GM23338 (cell line): ENCODE measurements at regions not wholly inside any gene's neighbourhood (a gene's known extent, or its start where the extent isn't known, plus 50 kb on each side); places are given as distances from the start of the nearest gene placed in this dataset.

ENCODE experiments used
- ATAC-seq: fragments of 200-7000 bp; cut with Tn5 transposase; 3 replicates; pipeline ENCODE4 v1.9.1; 2020
- DNase-seq: peaks from one replicate; pipeline ENCODE4 v3.0.0-alpha.2; 2015; ENCODE audit warnings: low spot score
- H2AFZ ChIP-seq: fragments of 200-600 bp; sonication (generic); 2 replicates; pipeline ENCODE4 v1.8.0; 2016; ENCODE audit warnings: antibody characterized with exemption, mild to moderate bottlenecking, moderate library complexity
- H3F3A ChIP-seq: fragments of 200-600 bp; sonication (generic); replicated peaks from 2 replicates; pipeline ENCODE4 v1.8.0; 2017; ENCODE audit warnings: antibody characterized with exemption, mixed run types, low read depth
- H3K27ac ChIP-seq: fragments of 200-600 bp; sonication (generic); 2 replicates; pipeline ENCODE4 v1.6.1; 2016; ENCODE audit warnings: low read depth
- H3K27me3 ChIP-seq: fragments of 200-600 bp; sonication (generic); 2 replicates; pipeline ENCODE4 v1.8.0; 2016; ENCODE audit warnings: mild to moderate bottlenecking, mixed run types, moderate library complexity; ENCODE audit not compliant: insufficient read depth
- H3K36me3 ChIP-seq: fragments of 200-600 bp; sonication (generic); 2 replicates; pipeline ENCODE4 v1.8.0; 2016; ENCODE audit warnings: mild to moderate bottlenecking; ENCODE audit not compliant: insufficient read depth
- H3K4me1 ChIP-seq: fragments of 200-600 bp; sonication (generic); 2 replicates; pipeline ENCODE4 v1.8.0; 2016; ENCODE audit warnings: mild to moderate bottlenecking, moderate library complexity; ENCODE audit not compliant: insufficient read depth
- H3K4me2 ChIP-seq: fragments of 200-600 bp; sonication (generic); 2 replicates; pipeline ENCODE4 v1.7.1; 2017; ENCODE audit warnings: mixed run types
- H3K4me3 ChIP-seq: fragments of 200-600 bp; sonication (generic); 2 replicates; pipeline ENCODE4 v1.6.1; 2016; ENCODE audit warnings: mixed run types
- H3K79me2 ChIP-seq: fragments of 200-600 bp; sonication (generic); replicated peaks from 2 replicates; pipeline ENCODE4 v1.8.0; 2017; ENCODE audit warnings: mild to moderate bottlenecking; ENCODE audit not compliant: insufficient read depth
- H3K9me2 ChIP-seq: fragments of 200-600 bp; sonication (generic); 2 replicates; pipeline ENCODE4 v1.8.0; 2017; ENCODE audit not compliant: insufficient read depth
- H4K20me1 ChIP-seq: fragments of 200-600 bp; sonication (generic); replicated peaks from 2 replicates; pipeline ENCODE4 v1.8.0; 2017; ENCODE audit warnings: mild to moderate bottlenecking; ENCODE audit not compliant: insufficient read depth
- H3K27ac Mint-ChIP-seq: 2 replicates; pipeline ENCODE4 v1.8.0; 2020; ENCODE audit warnings: inconsistent platforms, mild to moderate bottlenecking, moderate library complexity, mixed read lengths
- H3K27me3 Mint-ChIP-seq: 3 replicates; pipeline ENCODE4 v1.8.0; 2022; ENCODE audit warnings: low read depth, mild to moderate bottlenecking, moderate library complexity, mixed read lengths, inconsistent platforms; ENCODE audit not compliant: insufficient read depth, poor library complexity
- H3K36me3 Mint-ChIP-seq: 3 replicates; pipeline ENCODE4 v1.8.0; 2021; ENCODE audit warnings: low read depth, mild to moderate bottlenecking, inconsistent platforms, moderate library complexity, mixed read lengths
- H3K4me1 Mint-ChIP-seq: 3 replicates; pipeline ENCODE4 v1.8.0; 2020; ENCODE audit warnings: mild to moderate bottlenecking, inconsistent platforms, mixed read lengths
- H3K4me3 Mint-ChIP-seq: 3 replicates; pipeline ENCODE4 v1.8.0; 2021; ENCODE audit warnings: moderate library complexity, mild to moderate bottlenecking, inconsistent platforms, mixed read lengths
- H3K9me3 Mint-ChIP-seq: 3 replicates; pipeline ENCODE4 v1.8.0; 2020; ENCODE audit warnings: moderate library complexity, mild to moderate bottlenecking, inconsistent platforms, mixed read lengths
- CREB1 ChIP-seq: fragments of 250-450 bp; sonication (Bioruptor Pico); IDR thresholded peaks from 2 replicates; pipeline ENCODE4 v1.5.0; 2020; ENCODE audit warnings: low read depth, mild to moderate bottlenecking, moderate library complexity
- EZH2phosphoT487 ChIP-seq: fragments of 200-600 bp; sonication (generic); IDR thresholded peaks from one replicate; pipeline ENCODE4 v1.8.1; 2018; ENCODE audit warnings: antibody characterized with exemption; ENCODE audit not compliant: unreplicated experiment
- NANOG ChIP-seq: IDR thresholded peaks from 2 replicates; pipeline ENCODE4 v1.6.1; 2016; ENCODE audit warnings: antibody characterized with exemption, borderline replicate concordance
- STAT1 ChIP-seq: IDR thresholded peaks from one replicate; pipeline ENCODE4 v1.6.1; 2016; ENCODE audit warnings: antibody characterized with exemption; ENCODE audit not compliant: unreplicated experiment
- ZNF114 ChIP-seq: fragments of 250-450 bp; sonication (Bioruptor Pico); IDR thresholded peaks from 2 replicates; pipeline ENCODE4 v1.5.0; 2020; ENCODE audit warnings: mild to moderate bottlenecking, moderate library complexity
- TF ChIP-seq, protein P1 (sequence below): fragments of 250-450 bp; sonication (Bioruptor Pico); IDR thresholded peaks from 2 replicates; pipeline ENCODE4 v1.5.0; 2020; ENCODE audit warnings: mild to moderate bottlenecking, moderate library complexity

DNA sequence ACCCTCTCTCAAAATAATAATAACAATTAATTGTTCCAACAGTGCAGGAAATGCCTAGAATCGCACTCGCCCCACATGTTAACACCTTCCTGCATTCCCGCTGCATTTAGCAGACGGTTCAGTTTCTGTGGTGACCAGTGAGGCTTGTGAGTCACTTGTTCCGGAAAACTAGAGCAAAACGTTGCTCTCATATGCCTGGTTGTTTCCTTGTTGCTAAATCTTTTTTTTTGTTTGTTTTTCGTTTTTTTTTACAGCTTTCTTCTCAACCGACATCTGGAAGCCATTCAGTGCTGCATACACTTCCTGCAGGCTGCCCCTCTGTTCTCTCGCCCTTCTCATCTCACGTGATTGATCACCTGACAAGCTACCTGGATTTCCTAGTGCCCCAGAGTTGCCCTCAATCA, 56.9 kb upstream of the TMPRSS2 start:
- Mint-ChIP-seq H3K9me3 (no peaks in the 10 kb centered on the region; the same call in 2 of the 3 replicates), H3K27me3 (peaks cover 8% of the 10 kb centered on the region), H3K4me1 (peaks cover 4% of the 10 kb centered on the region; the same call in 2 of the 3 replicates), H3K36me3 (no peaks in the 10 kb centered on the region; the same call in 2 of the 3 replicates), H3K4me3 (no peak overlapping the region), H3K27ac (no peak overlapping the region)
- no peaks in the 10 kb centered on the region for H3K9me2 ChIP-seq
- H3K36me3 ChIP-seq: no peaks in the 10 kb centered on the region
- H3K79me2 ChIP-seq: no peaks in the 10 kb centered on the region
- no peaks in the 10 kb centered on the region for H4K20me1 ChIP-seq
- ATAC-seq (no peak), DNase-seq (no peak)
- H2AFZ ChIP-seq: no peak overlapping the region
- H3K4me2 ChIP-seq: no peak overlapping the region
- H3K27ac ChIP-seq: no peak overlapping the region
- no peak overlapping the region for H3K4me3 ChIP-seq
- H3K27me3 ChIP-seq: no peaks in the 10 kb centered on the region
- no peak for TF ChIP-seq ZNF114 (CRISPR knock-in tag)
- no peak for TF ChIP-seq STAT1
- TF ChIP-seq EZH2phosphoT487: no peak
- no peak for TF ChIP-seq CREB1 (CRISPR knock-in tag)
- TF ChIP-seq, protein P1, sequence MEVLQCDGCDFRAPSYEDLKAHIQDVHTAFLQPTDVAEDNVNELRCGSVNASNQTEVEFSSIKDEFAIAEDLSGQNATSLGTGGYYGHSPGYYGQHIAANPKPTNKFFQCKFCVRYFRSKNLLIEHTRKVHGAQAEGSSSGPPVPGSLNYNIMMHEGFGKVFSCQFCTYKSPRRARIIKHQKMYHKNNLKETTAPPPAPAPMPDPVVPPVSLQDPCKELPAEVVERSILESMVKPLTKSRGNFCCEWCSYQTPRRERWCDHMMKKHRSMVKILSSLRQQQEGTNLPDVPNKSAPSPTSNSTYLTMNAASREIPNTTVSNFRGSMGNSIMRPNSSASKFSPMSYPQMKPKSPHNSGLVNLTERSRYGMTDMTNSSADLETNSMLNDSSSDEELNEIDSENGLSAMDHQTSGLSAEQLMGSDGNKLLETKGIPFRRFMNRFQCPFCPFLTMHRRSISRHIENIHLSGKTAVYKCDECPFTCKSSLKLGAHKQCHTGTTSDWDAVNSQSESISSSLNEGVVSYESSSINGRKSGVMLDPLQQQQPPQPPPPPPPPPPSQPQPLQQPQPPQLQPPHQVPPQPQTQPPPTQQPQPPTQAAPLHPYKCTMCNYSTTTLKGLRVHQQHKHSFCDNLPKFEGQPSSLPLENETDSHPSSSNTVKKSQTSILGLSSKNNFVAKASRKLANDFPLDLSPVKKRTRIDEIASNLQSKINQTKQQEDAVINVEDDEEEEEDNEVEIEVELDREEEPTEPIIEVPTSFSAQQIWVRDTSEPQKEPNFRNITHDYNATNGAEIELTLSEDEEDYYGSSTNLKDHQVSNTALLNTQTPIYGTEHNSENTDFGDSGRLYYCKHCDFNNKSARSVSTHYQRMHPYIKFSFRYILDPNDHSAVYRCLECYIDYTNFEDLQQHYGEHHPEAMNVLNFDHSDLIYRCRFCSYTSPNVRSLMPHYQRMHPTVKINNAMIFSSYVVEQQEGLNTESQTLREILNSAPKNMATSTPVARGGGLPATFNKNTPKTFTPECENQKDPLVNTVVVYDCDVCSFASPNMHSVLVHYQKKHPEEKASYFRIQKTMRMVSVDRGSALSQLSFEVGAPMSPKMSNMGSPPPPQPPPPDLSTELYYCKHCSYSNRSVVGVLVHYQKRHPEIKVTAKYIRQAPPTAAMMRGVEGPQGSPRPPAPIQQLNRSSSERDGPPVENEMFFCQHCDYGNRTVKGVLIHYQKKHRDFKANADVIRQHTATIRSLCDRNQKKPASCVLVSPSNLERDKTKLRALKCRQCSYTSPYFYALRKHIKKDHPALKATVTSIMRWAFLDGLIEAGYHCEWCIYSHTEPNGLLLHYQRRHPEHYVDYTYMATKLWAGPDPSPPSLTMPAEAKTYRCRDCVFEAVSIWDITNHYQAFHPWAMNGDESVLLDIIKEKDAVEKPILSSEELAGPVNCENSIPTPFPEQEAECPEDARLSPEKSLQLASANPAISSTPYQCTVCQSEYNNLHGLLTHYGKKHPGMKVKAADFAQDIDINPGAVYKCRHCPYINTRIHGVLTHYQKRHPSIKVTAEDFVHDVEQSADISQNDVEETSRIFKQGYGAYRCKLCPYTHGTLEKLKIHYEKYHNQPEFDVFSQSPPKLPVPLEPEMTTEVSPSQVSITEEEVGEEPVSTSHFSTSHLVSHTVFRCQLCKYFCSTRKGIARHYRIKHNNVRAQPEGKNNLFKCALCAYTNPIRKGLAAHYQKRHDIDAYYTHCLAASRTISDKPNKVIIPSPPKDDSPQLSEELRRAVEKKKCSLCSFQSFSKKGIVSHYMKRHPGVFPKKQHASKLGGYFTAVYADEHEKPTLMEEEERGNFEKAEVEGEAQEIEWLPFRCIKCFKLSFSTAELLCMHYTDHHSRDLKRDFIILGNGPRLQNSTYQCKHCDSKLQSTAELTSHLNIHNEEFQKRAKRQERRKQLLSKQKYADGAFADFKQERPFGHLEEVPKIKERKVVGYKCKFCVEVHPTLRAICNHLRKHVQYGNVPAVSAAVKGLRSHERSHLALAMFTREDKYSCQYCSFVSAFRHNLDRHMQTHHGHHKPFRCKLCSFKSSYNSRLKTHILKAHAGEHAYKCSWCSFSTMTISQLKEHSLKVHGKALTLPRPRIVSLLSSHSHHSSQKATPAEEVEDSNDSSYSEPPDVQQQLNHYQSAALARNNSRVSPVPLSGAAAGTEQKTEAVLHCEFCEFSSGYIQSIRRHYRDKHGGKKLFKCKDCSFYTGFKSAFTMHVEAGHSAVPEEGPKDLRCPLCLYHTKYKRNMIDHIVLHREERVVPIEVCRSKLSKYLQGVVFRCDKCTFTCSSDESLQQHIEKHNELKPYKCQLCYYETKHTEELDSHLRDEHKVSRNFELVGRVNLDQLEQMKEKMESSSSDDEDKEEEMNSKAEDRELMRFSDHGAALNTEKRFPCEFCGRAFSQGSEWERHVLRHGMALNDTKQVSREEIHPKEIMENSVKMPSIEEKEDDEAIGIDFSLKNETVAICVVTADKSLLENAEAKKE (CRISPR knock-in tag): no peak
- TF ChIP-seq NANOG: no peak
- no peaks in the 10 kb centered on the region for H3K4me1 ChIP-seq
- no peaks in the 10 kb centered on the region for H3F3A ChIP-seq
